ENCODE measurements at regions not wholly inside any gene's neighbourhood (a gene's known extent, or its start where the extent isn't known, plus 50 kb on each side); places are given as distances from the start of the nearest gene placed in this dataset.

DNA sequence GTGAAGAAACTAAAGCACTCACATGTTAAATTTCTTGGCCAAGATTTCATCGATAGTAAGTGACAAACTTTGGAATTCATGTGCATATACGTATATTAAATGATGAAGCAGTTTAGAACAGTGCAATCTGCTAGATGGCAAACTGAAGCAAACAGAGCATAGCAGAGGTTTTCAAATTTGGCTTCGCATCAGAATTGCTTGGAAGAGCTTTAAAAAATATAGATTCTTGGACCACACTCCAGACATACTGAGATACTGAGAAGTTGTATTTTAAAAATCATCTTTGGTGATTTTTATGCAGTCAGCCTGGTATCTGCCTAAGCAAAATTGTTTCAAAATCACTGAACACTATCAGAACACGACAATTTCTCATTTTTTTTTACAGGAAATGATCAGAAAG is 709.2 kb downstream of the PLA2G4A start:
- Histone ChIP-seq H3K27me3 (replicated peaks; ENCODE audit: control insufficient read depth, insufficient read depth, low read length) (no peaks in the 10 kb centered on the region), H3K4me3 (replicated peaks; ENCODE audit: low read depth, low read length) (no peak overlapping the region), H3K36me3 (ENCODE audit: control insufficient read depth, insufficient read depth, low read length) (no peaks in the 10 kb centered on the region)
- TF ChIP-seq, protein P1, sequence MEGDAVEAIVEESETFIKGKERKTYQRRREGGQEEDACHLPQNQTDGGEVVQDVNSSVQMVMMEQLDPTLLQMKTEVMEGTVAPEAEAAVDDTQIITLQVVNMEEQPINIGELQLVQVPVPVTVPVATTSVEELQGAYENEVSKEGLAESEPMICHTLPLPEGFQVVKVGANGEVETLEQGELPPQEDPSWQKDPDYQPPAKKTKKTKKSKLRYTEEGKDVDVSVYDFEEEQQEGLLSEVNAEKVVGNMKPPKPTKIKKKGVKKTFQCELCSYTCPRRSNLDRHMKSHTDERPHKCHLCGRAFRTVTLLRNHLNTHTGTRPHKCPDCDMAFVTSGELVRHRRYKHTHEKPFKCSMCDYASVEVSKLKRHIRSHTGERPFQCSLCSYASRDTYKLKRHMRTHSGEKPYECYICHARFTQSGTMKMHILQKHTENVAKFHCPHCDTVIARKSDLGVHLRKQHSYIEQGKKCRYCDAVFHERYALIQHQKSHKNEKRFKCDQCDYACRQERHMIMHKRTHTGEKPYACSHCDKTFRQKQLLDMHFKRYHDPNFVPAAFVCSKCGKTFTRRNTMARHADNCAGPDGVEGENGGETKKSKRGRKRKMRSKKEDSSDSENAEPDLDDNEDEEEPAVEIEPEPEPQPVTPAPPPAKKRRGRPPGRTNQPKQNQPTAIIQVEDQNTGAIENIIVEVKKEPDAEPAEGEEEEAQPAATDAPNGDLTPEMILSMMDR (IDR thresholded peaks at IDR 0.05; ENCODE audit: insufficient read depth, low read length, poor library complexity, severe bottlenecking): no peak
- DNase-seq (ENCODE audit: extremely low read depth, insufficient read length): no peak

DNA sequence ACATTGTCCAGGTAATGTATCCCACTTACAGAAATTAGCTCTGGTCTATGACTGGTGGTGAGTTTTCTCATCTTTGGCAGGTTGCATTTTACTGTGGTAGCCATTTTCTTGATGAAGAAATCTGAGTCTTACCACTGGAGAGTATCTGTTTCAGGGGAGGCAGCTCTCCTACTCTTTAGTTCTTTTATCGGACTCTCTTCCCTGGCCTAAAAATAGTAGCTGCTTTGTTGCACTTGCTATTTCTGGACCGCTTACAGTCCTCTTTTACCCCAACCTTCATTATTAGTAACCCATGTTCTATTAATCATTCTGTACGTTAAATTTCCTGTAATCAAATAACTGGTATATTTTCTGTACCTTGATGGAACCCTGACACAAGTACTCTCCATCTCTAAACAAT is 720.8 kb downstream of the PLA2G4A start:
- Histone ChIP-seq H3K4me3 (replicated peaks; ENCODE audit: low read depth, low read length) (no peak overlapping the region), H3K27me3 (replicated peaks; ENCODE audit: control insufficient read depth, insufficient read depth, low read length) (no peaks in the 10 kb centered on the region)

DNA sequence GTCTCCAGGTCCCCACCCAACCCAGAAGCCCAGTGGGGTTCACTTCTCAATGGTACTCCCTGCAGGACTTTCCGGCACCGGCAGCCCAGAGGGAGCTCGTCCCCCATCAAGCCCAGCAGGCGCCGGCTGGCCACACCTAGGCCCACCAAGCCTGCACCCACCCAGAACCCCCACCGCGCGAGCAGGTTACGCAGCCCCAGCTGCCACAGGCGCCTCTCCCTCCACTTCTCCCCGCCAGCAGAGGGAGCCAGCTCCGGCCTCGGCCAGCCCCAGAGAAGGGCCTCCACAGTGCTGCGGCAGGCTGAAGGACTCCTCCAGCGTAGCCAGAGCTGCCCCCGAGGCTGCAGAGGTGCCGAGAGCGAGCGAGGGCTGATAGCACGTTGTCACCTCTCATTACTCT is 722.3 kb downstream of the PLA2G4A start:
- TF ChIP-seq, protein P1 (IDR thresholded peaks at IDR 0.05; ENCODE audit: insufficient read depth, low read length, poor library complexity, severe bottlenecking): no peak
- H3K27me3 ChIP-seq (replicated peaks; ENCODE audit: control insufficient read depth, insufficient read depth, low read length): no peaks in the 10 kb centered on the region
- H3K36me3 ChIP-seq (ENCODE audit: control insufficient read depth, insufficient read depth, low read length): no peaks in the 10 kb centered on the region
- no peak overlapping the region for H3K4me3 ChIP-seq (replicated peaks; ENCODE audit: low read depth, low read length)
- DNase-seq (ENCODE audit: extremely low read depth, insufficient read length): no peak

More for the DNA sequence above, 720.8 kb downstream of the PLA2G4A start:
- DNase-seq (ENCODE audit: extremely low read depth, insufficient read length): no peak
- TF ChIP-seq, protein P1 (IDR thresholded peaks at IDR 0.05; ENCODE audit: insufficient read depth, low read length, poor library complexity, severe bottlenecking): no peak
- no peaks in the 10 kb centered on the region for H3K36me3 ChIP-seq (ENCODE audit: control insufficient read depth, insufficient read depth, low read length)

DNA sequence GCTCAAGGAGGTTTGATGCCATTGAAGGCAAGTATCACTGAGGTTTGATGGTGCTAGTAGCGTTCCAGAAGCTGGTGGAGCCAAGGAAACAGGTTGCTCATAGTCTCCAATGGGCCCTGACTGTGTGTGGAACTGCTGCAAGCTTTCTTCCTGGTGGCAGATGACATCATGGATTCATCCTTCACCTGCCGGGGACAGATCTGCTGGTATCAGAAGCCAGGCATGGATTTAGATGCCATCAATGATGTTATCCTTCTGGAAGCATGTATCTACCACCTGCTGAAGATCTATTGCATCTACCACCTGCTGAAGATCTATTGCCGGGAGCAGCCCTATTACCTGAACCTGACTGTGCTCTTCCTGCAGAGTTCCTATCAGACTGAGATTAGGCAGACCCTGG is 734.4 kb downstream of the PLA2G4A start:
- no peak for DNase-seq (ENCODE audit: extremely low read depth, insufficient read length)
- no peaks in the 10 kb centered on the region for H3K36me3 ChIP-seq (ENCODE audit: control insufficient read depth, insufficient read depth, low read length)
- TF ChIP-seq, protein P1 (IDR thresholded peaks at IDR 0.05; ENCODE audit: insufficient read depth, low read length, poor library complexity, severe bottlenecking): no peak
- no peaks in the 10 kb centered on the region for H3K27me3 ChIP-seq (replicated peaks; ENCODE audit: control insufficient read depth, insufficient read depth, low read length)
- no peak overlapping the region for H3K4me3 ChIP-seq (replicated peaks; ENCODE audit: low read depth, low read length)

DNA sequence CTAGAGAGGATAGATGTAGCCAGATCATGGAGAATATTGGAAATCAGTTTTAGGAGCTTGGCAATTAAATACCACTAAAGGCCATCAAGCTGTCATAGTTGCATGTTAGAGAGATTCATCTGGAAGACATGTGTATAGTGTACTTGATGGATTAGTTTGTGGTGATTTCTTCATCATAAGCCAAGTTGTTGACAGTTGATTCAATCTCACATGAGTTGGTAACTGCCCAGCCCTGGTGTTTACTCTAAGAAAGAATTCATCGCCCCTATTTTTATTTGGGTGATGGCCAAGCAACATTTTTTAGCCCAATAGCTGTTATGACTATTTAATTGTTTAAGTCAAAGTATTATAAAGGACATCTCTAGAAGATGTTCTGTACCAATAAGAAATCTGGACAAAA is 737.6 kb downstream of the PLA2G4A start:
- TF ChIP-seq, protein P1 (IDR thresholded peaks at IDR 0.05; ENCODE audit: insufficient read depth, low read length, poor library complexity, severe bottlenecking): no peak
- Histone ChIP-seq H3K27me3 (replicated peaks; ENCODE audit: control insufficient read depth, insufficient read depth, low read length) (no peaks in the 10 kb centered on the region), H3K36me3 (ENCODE audit: control insufficient read depth, insufficient read depth, low read length) (no peaks in the 10 kb centered on the region), H3K4me3 (replicated peaks; ENCODE audit: low read depth, low read length) (no peak overlapping the region)
- DNase-seq (ENCODE audit: extremely low read depth, insufficient read length): no peak

DNA sequence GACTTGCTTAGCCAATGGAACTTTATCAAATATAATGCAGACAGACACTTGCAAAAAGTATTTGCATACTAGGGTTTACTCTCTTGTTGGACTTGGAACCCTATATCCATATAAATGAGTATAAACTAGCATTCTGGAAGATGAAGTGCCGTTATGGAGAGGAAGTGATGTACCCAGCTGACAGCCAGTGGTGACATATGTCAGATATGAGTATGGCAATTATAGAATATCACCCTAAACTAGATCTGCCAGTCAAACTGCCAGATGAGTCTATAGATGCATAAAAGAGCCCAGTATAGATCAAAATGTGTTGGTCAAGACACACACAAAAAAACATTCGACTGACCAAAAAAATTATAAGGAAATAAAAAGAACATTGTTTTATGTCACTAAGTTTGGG is 739.3 kb downstream of the PLA2G4A start:
- no peaks in the 10 kb centered on the region for H3K36me3 ChIP-seq (ENCODE audit: control insufficient read depth, insufficient read depth, low read length)
- no peaks in the 10 kb centered on the region for H3K27me3 ChIP-seq (replicated peaks; ENCODE audit: control insufficient read depth, insufficient read depth, low read length)
- DNase-seq (ENCODE audit: extremely low read depth, insufficient read length): no peak
- TF ChIP-seq, protein P1 (IDR thresholded peaks at IDR 0.05; ENCODE audit: insufficient read depth, low read length, poor library complexity, severe bottlenecking): no peak
- no peak overlapping the region for H3K4me3 ChIP-seq (replicated peaks; ENCODE audit: low read depth, low read length)

All from GM06990 (cell line).